ENCODE measurements at regions not wholly inside any gene's neighbourhood (a gene's known extent, or its start where the extent isn't known, plus 50 kb on each side); places are given as distances from the start of the nearest gene placed in this dataset.

GRCh38 chr12:84638811-84639368 is 273.7 kb downstream of the SLC6A15 start:
- FAIRE-seq: no peak
- H3K9me3 ChIP-seq (ENCODE audit: control insufficient read depth in 2 of 3, insufficient read depth in 1 of 3, low read length in 3 of 3): no peaks in the 10 kb centered on the region

GRCh38 chr12:84637926-84638325 is 274.7 kb downstream of the SLC6A15 start:
- Histone ChIP-seq H3K4me3 (ENCODE audit: low read length in 3 of 3) (no peak overlapping the region), H3K27me3 (ENCODE audit: control insufficient read depth, insufficient read depth, low read length) (no peaks in the 10 kb centered on the region), H3K36me3 (ENCODE audit: control insufficient read depth in 2 of 3, insufficient read depth in 3 of 3, low read length in 3 of 3) (no peaks in the 10 kb centered on the region), H3K27ac (ENCODE audit: low read depth in 2 of 2, low read length in 2 of 2) (no peak overlapping the region), H3K9ac (ENCODE audit: low read length in 3 of 3) (no peak overlapping the region), H3K9me3 (ENCODE audit: control insufficient read depth in 2 of 3, insufficient read depth in 1 of 3, low read length in 3 of 3) (no peaks in the 10 kb centered on the region), H3K4me1 (ENCODE audit: control insufficient read depth in 2 of 3, insufficient read depth in 2 of 3, low read depth in 1 of 3, low read length in 3 of 3) (no peaks in the 10 kb centered on the region)
- DNase-seq: no peak
- intact Hi-C loops (cut with DNase I): no loop called here
- no peak for FAIRE-seq
- TF ChIP-seq CTCF (IDR thresholded peaks at IDR 0.05; ENCODE audit: borderline replicate concordance, extremely low read depth, insufficient read depth): no peak

More at GRCh38 chr12:84638811-84639368, 273.7 kb downstream of the SLC6A15 start:
- H3K4me1 ChIP-seq (ENCODE audit: control insufficient read depth in 2 of 3, insufficient read depth in 2 of 3, low read depth in 1 of 3, low read length in 3 of 3): no peaks in the 10 kb centered on the region
- no peak for DNase-seq
- H3K27ac ChIP-seq (ENCODE audit: low read depth in 2 of 2, low read length in 2 of 2): no peak overlapping the region
- H3K4me3 ChIP-seq (ENCODE audit: low read length in 3 of 3): no peak overlapping the region
- H3K9ac ChIP-seq (ENCODE audit: low read length in 3 of 3): no peak overlapping the region
- intact Hi-C loops (cut with DNase I): no loop called here
- no peak for TF ChIP-seq CTCF (IDR thresholded peaks at IDR 0.05; ENCODE audit: borderline replicate concordance, extremely low read depth, insufficient read depth)
- no peaks in the 10 kb centered on the region for H3K27me3 ChIP-seq (ENCODE audit: control insufficient read depth, insufficient read depth, low read length)
- H3K36me3 ChIP-seq (ENCODE audit: control insufficient read depth in 2 of 3, insufficient read depth in 3 of 3, low read length in 3 of 3): no peaks in the 10 kb centered on the region

- intact Hi-C loops (cut with DNase I): no loop called here
- H3K9ac ChIP-seq (ENCODE audit: low read length in 3 of 3): no peak overlapping the region
- no peak for TF ChIP-seq CTCF (IDR thresholded peaks at IDR 0.05; ENCODE audit: borderline replicate concordance, extremely low read depth, insufficient read depth)
- H3K4me3 ChIP-seq (ENCODE audit: low read length in 3 of 3): no peak overlapping the region
- FAIRE-seq (no peak), DNase-seq (no peak)
- no peaks in the 10 kb centered on the region for H3K36me3 ChIP-seq (ENCODE audit: control insufficient read depth in 2 of 3, insufficient read depth in 3 of 3, low read length in 3 of 3)
- no peaks in the 10 kb centered on the region for H3K4me1 ChIP-seq (ENCODE audit: control insufficient read depth in 2 of 3, insufficient read depth in 2 of 3, low read depth in 1 of 3, low read length in 3 of 3)
- no peaks in the 10 kb centered on the region for H3K27me3 ChIP-seq (ENCODE audit: control insufficient read depth, insufficient read depth, low read length)
- no peak overlapping the region for H3K27ac ChIP-seq (ENCODE audit: low read depth in 2 of 2, low read length in 2 of 2)
- no peaks in the 10 kb centered on the region for H3K9me3 ChIP-seq (ENCODE audit: control insufficient read depth in 2 of 3, insufficient read depth in 1 of 3, low read length in 3 of 3)
Observed at GRCh38 chr12:84636801-84637290, 275.8 kb downstream of the SLC6A15 start.

- no peaks in the 10 kb centered on the region for H3K4me1 ChIP-seq (ENCODE audit: control insufficient read depth in 2 of 3, insufficient read depth in 2 of 3, low read depth in 1 of 3, low read length in 3 of 3)
- intact Hi-C loops (cut with DNase I): no loop called here
- H3K9ac ChIP-seq (ENCODE audit: low read length in 3 of 3): no peak overlapping the region
- H3K4me3 ChIP-seq (ENCODE audit: low read length in 3 of 3): no peak overlapping the region
- H3K27me3 ChIP-seq (ENCODE audit: control insufficient read depth, insufficient read depth, low read length): no peaks in the 10 kb centered on the region
- DNase-seq (no peak), FAIRE-seq (no peak)
- no peak overlapping the region for H3K27ac ChIP-seq (ENCODE audit: low read depth in 2 of 2, low read length in 2 of 2)
- H3K9me3 ChIP-seq (ENCODE audit: control insufficient read depth in 2 of 3, insufficient read depth in 1 of 3, low read length in 3 of 3): no peaks in the 10 kb centered on the region
- no peak for TF ChIP-seq CTCF (IDR thresholded peaks at IDR 0.05; ENCODE audit: borderline replicate concordance, extremely low read depth, insufficient read depth)
- H3K36me3 ChIP-seq (ENCODE audit: control insufficient read depth in 2 of 3, insufficient read depth in 3 of 3, low read length in 3 of 3): no peaks in the 10 kb centered on the region
Observed at GRCh38 chr12:84634526-84634925, 278.1 kb downstream of the SLC6A15 start.
